WTC11 (cell line): ENCODE measurements at regions not wholly inside any gene's neighbourhood (a gene's known extent, or its start where the extent isn't known, plus 50 kb on each side); places are given as distances from the start of the nearest gene placed in this dataset.

Source experiments
- ATAC-seq: fragments of 200-7000 bp; cut with Tn5 transposase; 2 replicates; pipeline ENCODE4 v1.10.0; 2021; ENCODE audit warnings: mild to moderate bottlenecking, moderate library complexity
- CTCF ChIA-PET: fragments of 300-600 bp; sonication (Branson Sonifier 250); formaldehyde crosslinking; loops from one replicate; lab custom pipeline; 2021; ENCODE audit warnings: antibody characterized with exemption; lab: Charles Lee
- POLR2A ChIA-PET: fragments of 350-600 bp; sonication (Branson Sonifier 250); formaldehyde crosslinking; loops from one replicate; lab custom pipeline; 2021; ENCODE audit warnings: antibody characterized with exemption; lab: Charles Lee
- DNase-seq: peaks from one replicate; pipeline ENCODE4 v3.0.0; 2021; ENCODE audit warnings: low spot score
- H3K27ac Mint-ChIP-seq: 2 replicates; pipeline ENCODE4 v1.8.0; 2021; ENCODE audit warnings: mixed read lengths
- H3K27me3 Mint-ChIP-seq: 2 replicates; pipeline ENCODE4 v1.8.0; 2021; ENCODE audit warnings: low read depth, mild to moderate bottlenecking, moderate library complexity, mixed read lengths
- H3K36me3 Mint-ChIP-seq: 2 replicates; pipeline ENCODE4 v1.8.0; 2021; ENCODE audit warnings: mixed read lengths
- H3K4me1 Mint-ChIP-seq: 2 replicates; pipeline ENCODE4 v1.8.0; 2022; ENCODE audit warnings: mixed read lengths
- H3K4me3 Mint-ChIP-seq: 2 replicates; pipeline ENCODE4 v1.8.0; 2021; ENCODE audit warnings: mild to moderate bottlenecking, moderate library complexity, mixed read lengths
- H3K9me3 Mint-ChIP-seq: 2 replicates; pipeline ENCODE4 v1.8.0; 2021; ENCODE audit warnings: mixed read lengths
- AFF4 ChIP-seq: sonication (generic); formaldehyde crosslinking; IDR thresholded peaks from 2 replicates; pipeline ENCODE4 v1.8.1; 2023; ENCODE audit warnings: mild to moderate bottlenecking, missing genetic modification reagents, borderline replicate concordance
- AR ChIP-seq: fragments of 250-450 bp; sonication (Bioruptor Pico); IDR thresholded peaks from 2 replicates; pipeline ENCODE4 v1.9.0; 2021; ENCODE audit warnings: mild to moderate bottlenecking
- E2F1 ChIP-seq: sonication (generic); formaldehyde crosslinking; IDR thresholded peaks from 2 replicates; pipeline ENCODE4 v1.8.0; 2022; ENCODE audit warnings: mild to moderate bottlenecking, missing genetic modification reagents
- ESRRA ChIP-seq: sonication (generic); formaldehyde crosslinking; IDR thresholded peaks from 2 replicates; pipeline ENCODE4 v1.8.1; 2022; ENCODE audit warnings: mild to moderate bottlenecking, missing genetic modification reagents, borderline replicate concordance
- ETV6 ChIP-seq: sonication (generic); formaldehyde crosslinking; IDR thresholded peaks from 2 replicates; pipeline ENCODE4 v1.8.1; 2022; ENCODE audit warnings: mild to moderate bottlenecking, missing genetic modification reagents
- FOXK1 ChIP-seq: sonication (generic); formaldehyde crosslinking; IDR thresholded peaks from 2 replicates; pipeline ENCODE4 v1.8.0; 2022; ENCODE audit warnings: mild to moderate bottlenecking, moderate library complexity, missing genetic modification reagents
- GRHL2 ChIP-seq: fragments of 250-450 bp; sonication (Bioruptor Pico); IDR thresholded peaks from 2 replicates; pipeline ENCODE4 v1.8.0; 2022; ENCODE audit warnings: mild to moderate bottlenecking, moderate library complexity; ENCODE audit not compliant: insufficient replicate concordance, severe bottlenecking
- MAX ChIP-seq: sonication (generic); formaldehyde crosslinking; IDR thresholded peaks from 2 replicates; pipeline ENCODE4 v1.8.0; 2022; ENCODE audit warnings: mild to moderate bottlenecking, missing genetic modification reagents
- MXD4 ChIP-seq: fragments of 250-450 bp; sonication (Bioruptor Pico); IDR thresholded peaks from 2 replicates; pipeline ENCODE4 v1.8.0; 2021; ENCODE audit warnings: mild to moderate bottlenecking, moderate library complexity, borderline replicate concordance
- NFE2L1 ChIP-seq: sonication (generic); formaldehyde crosslinking; IDR thresholded peaks from 2 replicates; pipeline ENCODE4 v1.8.1; 2023; ENCODE audit warnings: missing genetic modification reagents
- NR1H2 ChIP-seq: sonication (generic); formaldehyde crosslinking; IDR thresholded peaks from 2 replicates; pipeline ENCODE4 v1.9.0; 2021; ENCODE audit warnings: mild to moderate bottlenecking, moderate library complexity, missing genetic modification reagents
- RORB ChIP-seq: fragments of 250-450 bp; sonication (Bioruptor Pico); IDR thresholded peaks from 2 replicates; pipeline ENCODE4 v1.9.0; 2021; ENCODE audit warnings: mild to moderate bottlenecking
- ZBTB43 ChIP-seq: sonication (generic); formaldehyde crosslinking; IDR thresholded peaks from 2 replicates; pipeline ENCODE4 v1.8.1; 2023; ENCODE audit warnings: mild to moderate bottlenecking, missing genetic modification reagents
- ZNF263 ChIP-seq: sonication (generic); formaldehyde crosslinking; IDR thresholded peaks from 2 replicates; pipeline ENCODE4 v1.8.1; 2022; ENCODE audit warnings: low read depth, mild to moderate bottlenecking, moderate library complexity, missing genetic modification reagents
- ZNF512 ChIP-seq: sonication (generic); formaldehyde crosslinking; IDR thresholded peaks from 2 replicates; pipeline ENCODE4 v1.8.1; 2022; ENCODE audit warnings: missing genetic modification reagents, borderline replicate concordance
- TF ChIP-seq, protein P1 (sequence below): sonication (generic); formaldehyde crosslinking; IDR thresholded peaks from 2 replicates; pipeline ENCODE4 v1.8.0; 2022; ENCODE audit warnings: mild to moderate bottlenecking, missing genetic modification reagents
- TF ChIP-seq, protein P2 (sequence below): sonication (generic); formaldehyde crosslinking; IDR thresholded peaks from 2 replicates; pipeline ENCODE4 v1.8.1; 2022; ENCODE audit warnings: mild to moderate bottlenecking, missing genetic modification reagents, moderate library complexity, borderline replicate concordance

GRCh38 chr7:33837356-33837851, 67.9 kb upstream of the BMPER start (continued):
- no peak for TF ChIP-seq E2F1 (CRISPR knock-in tag)
- TF ChIP-seq, protein P1, sequence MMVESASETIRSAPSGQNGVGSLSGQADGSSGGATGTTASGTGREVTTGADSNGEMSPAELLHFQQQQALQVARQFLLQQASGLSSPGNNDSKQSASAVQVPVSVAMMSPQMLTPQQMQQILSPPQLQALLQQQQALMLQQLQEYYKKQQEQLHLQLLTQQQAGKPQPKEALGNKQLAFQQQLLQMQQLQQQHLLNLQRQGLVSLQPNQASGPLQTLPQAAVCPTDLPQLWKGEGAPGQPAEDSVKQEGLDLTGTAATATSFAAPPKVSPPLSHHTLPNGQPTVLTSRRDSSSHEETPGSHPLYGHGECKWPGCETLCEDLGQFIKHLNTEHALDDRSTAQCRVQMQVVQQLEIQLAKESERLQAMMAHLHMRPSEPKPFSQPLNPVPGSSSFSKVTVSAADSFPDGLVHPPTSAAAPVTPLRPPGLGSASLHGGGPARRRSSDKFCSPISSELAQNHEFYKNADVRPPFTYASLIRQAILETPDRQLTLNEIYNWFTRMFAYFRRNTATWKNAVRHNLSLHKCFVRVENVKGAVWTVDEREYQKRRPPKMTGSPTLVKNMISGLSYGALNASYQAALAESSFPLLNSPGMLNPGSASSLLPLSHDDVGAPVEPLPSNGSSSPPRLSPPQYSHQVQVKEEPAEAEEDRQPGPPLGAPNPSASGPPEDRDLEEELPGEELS (CRISPR knock-in tag) = no peak
- no peak for TF ChIP-seq RORB (CRISPR knock-in tag)
- TF ChIP-seq GRHL2 (CRISPR knock-in tag) = no peak
- no peak for TF ChIP-seq ESRRA (CRISPR knock-in tag)
- no peak for TF ChIP-seq ZNF512 (CRISPR knock-in tag)

- H3K9me3 Mint-ChIP-seq = peaks cover 10% of the 10 kb centered on the region
- no peak for TF ChIP-seq NR1H2 (CRISPR knock-in tag)
- no peak for TF ChIP-seq MAX (CRISPR knock-in tag)
- TF ChIP-seq FOXK1 (CRISPR knock-in tag) = no peak
- TF ChIP-seq ETV6 (CRISPR knock-in tag) = no peak
- TF ChIP-seq, all 79 proteins: peak for 0
- Mint-ChIP-seq H3K27ac (no peak overlapping the region), H3K27me3 (no peaks in the 10 kb centered on the region), H3K36me3 (peaks cover 7% of the 10 kb centered on the region), H3K4me3 (no peak overlapping the region), H3K4me1 (no peaks in the 10 kb centered on the region)
- POLR2A ChIA-PET = no interaction called here
- DNase-seq (no peak), ATAC-seq (no peak)
- CTCF ChIA-PET = interaction anchor here (1.1 kb wide), 1 partner anchor 91 kb away, joined by 3 read pairs; no protein-coding TSS in a partner anchor
These were observed 64.3 kb upstream of the BMPER start for GRCh38 chr7:33841031-33841430.

DNA sequence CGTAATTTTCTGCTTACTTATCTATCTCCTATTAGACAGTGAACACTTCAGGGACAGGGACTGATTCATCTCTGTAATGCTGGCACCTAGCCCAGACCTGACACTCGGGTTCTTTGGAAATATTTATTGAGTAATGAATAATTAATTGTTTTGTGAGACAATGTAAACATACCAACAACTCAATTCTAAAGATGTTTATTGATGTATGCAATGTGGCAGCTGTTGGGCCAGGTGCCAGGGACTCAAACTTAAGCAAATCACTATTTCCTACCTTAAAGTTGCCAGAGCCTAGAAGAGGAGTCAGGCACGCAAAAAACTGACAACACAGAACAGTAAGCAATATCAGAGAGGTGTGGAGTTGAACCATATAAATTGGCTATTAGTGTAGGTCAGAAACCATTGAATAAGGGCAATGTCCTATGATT, 63.6 kb upstream of the BMPER start:
- Mint-ChIP-seq H3K27me3 (no peaks in the 10 kb centered on the region), H3K4me1 (no peaks in the 10 kb centered on the region), H3K27ac (no peak overlapping the region), H3K4me3 (no peak overlapping the region), H3K9me3 (peaks cover 5% of the 10 kb centered on the region), H3K36me3 (peaks cover 3% of the 10 kb centered on the region)
- DNase-seq (no peak), ATAC-seq (no peak)
- CTCF ChIA-PET = interaction anchor here (1.1 kb wide), 1 partner anchor 91 kb away, joined by 3 read pairs; no protein-coding TSS in a partner anchor
- POLR2A ChIA-PET = no interaction called here
- TF ChIP-seq AR (no peak), AFF4 (CRISPR knock-in tag) (no peak), NFE2L1 (CRISPR knock-in tag) (no peak), MXD4 (CRISPR knock-in tag) (no peak), GRHL2 (CRISPR knock-in tag) (no peak), ETV6 (CRISPR knock-in tag) (no peak), ZNF263 (CRISPR knock-in tag) (no peak), ZBTB43 (no peak)
- TF ChIP-seq, protein P2, sequence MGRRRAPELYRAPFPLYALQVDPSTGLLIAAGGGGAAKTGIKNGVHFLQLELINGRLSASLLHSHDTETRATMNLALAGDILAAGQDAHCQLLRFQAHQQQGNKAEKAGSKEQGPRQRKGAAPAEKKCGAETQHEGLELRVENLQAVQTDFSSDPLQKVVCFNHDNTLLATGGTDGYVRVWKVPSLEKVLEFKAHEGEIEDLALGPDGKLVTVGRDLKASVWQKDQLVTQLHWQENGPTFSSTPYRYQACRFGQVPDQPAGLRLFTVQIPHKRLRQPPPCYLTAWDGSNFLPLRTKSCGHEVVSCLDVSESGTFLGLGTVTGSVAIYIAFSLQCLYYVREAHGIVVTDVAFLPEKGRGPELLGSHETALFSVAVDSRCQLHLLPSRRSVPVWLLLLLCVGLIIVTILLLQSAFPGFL (CRISPR knock-in tag) = no peak
